ENCODE measurements at regions not wholly inside any gene's neighbourhood (a gene's known extent, or its start where the extent isn't known, plus 50 kb on each side); places are given as distances from the start of the nearest gene placed in this dataset.

DNA sequence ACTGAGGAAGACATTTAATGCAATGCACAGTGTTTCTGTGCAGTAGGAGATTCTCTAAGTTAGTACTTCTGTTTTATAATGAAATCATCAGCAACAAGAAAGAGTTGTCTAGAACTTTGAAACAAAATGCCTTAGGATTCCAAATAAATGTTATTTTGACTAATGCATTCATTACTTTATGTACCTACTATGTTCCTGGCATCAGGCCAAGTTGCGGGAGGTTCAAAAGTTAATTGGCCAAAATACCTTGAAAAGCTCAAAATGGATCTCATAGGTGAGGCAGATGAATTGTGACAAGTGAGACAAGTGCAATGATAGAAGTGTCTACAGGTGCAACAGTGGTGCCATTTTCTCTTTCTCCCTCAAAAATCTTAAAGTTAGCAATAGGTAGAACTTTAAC, 289.4 kb downstream of the TOX3 start:
- TF ChIP-seq, protein P1, sequence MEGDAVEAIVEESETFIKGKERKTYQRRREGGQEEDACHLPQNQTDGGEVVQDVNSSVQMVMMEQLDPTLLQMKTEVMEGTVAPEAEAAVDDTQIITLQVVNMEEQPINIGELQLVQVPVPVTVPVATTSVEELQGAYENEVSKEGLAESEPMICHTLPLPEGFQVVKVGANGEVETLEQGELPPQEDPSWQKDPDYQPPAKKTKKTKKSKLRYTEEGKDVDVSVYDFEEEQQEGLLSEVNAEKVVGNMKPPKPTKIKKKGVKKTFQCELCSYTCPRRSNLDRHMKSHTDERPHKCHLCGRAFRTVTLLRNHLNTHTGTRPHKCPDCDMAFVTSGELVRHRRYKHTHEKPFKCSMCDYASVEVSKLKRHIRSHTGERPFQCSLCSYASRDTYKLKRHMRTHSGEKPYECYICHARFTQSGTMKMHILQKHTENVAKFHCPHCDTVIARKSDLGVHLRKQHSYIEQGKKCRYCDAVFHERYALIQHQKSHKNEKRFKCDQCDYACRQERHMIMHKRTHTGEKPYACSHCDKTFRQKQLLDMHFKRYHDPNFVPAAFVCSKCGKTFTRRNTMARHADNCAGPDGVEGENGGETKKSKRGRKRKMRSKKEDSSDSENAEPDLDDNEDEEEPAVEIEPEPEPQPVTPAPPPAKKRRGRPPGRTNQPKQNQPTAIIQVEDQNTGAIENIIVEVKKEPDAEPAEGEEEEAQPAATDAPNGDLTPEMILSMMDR (IDR thresholded peaks at IDR 0.05; ENCODE audit: low read depth, low read length), result no peak
- TF ChIP-seq EZH2phosphoT487 (IDR thresholded peaks at IDR 0.05; ENCODE audit: low read depth), result no peak
